MV-4-11 (cell line): ENCODE measurements at regions not wholly inside any gene's neighbourhood (a gene's known extent, or its start where the extent isn't known, plus 50 kb on each side); places are given as distances from the start of the nearest gene placed in this dataset.
"Not testable (repeated sequence)": the region's sequence is repeated elsewhere in the genome, so short reads cannot be mapped to it uniquely, and the experiment has no call there.

Experiments
- DNase-seq: peaks from one replicate; lab custom pipeline; 2025; lab: John Stamatoyannopoulos, UW

DNA sequence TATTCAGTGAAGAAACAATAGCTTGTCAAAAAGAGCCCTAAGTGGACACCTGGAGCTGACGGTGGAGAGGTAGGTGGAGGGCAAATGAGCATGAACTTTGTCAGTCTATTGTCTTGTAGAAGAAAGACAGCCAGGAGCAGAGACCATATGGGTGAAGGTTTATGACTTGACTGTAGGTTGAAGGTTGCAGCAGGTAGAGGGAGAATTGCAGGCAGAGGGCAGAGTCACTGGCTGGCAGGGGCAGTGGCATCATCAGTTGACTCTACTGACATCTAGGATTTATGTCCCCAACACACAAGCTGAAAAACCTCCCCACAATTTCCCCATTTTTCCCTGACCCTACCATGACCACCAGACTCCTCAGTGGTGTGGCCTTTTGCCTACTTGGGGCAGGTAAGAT is 243.6 kb upstream of the PRSS58 start:
- no peak for DNase-seq

GRCh38 chr7:142500366-142500765 is 242.5 kb upstream of the PRSS58 start:
- no peak for DNase-seq

DNA sequence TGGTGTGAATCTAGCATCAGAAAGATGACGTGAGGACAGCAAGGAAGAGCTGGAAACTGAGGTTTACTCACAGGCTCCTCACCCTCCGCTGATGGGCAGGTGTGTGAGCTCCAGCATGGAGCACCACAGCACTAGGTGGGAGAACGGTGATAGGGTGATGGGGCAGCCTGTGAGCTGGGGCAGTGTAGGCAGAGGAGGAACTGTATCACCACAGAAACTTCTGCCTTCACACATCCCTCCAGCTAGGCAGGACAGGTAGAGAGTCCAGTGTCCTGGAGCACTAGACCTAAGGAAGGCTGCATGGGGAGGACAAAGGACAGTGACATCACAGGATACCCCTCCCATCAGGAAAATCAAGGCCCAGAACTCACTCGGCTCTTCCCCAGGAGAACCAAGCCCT is 241.8 kb upstream of the PRSS58 start:
- no peak for DNase-seq

- no peak for DNase-seq
Measured at GRCh38 chr7:142498364-142498763, 240.5 kb upstream of the PRSS58 start.

DNA sequence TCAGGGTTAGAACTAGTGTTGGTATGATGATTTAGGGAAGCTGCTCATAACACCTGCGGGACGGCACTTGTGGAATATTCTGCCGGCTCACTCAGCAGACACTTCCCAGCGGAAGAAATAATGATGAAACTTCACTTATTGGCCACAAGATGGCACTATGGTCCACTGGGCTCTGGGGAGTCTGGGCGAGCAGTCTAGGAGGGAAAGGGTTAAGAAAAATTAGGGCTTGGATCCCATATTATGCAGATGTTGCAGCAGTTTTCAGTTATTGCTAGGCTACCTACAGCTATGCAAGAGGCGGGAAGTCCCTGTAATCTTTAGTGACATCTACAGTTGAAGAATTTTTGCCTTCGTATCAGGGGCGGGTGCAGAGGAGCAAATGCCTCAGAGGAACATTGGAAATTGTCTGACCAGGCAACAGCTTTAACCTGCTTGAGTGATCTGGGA is 238.7 kb upstream of the PRSS58 start:
- peak; percentile 48 for DNase-seq

- DNase-seq = not testable (repeated sequence)
Measured at GRCh38 chr7:142495879-142496278, 238.0 kb upstream of the PRSS58 start.

DNA sequence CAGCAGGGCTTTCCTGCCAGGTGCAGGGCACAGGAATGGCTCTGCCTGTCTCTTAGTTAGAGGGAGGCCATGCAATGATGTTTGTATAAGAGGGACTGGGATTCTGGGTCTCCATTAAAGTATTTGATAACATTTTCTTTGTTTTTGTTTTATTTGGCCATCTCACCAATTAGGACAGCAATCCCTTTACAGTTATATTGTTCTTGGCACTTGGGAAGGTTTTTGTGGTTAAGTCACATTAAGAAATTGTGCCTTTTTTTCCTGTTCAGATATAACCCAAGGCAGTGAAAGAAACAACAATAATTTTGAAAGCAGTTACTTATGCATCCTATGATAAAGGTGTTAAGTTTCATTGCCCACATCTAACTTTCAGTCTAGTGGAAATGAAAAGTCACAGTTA is 237.4 kb upstream of the PRSS58 start:
- DNase-seq = not testable (repeated sequence)

DNA sequence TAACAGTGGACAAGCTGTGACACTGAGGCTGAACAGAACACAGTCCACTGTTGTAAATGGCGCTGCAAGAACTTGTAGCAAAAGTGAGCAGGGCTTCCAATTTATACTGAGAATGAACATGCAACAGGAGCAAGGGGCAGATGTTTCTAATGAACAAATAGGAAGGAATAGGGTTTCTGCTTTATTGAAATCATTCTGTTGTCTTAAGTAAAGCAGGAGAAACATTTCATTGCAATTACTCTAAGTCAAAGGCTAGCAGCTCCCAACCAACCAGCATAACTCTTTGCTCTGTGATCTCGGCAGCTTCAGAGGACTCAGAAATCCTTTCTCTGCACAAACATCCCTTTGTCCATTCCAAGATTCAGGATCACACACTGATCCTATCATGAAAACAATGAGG is 236.2 kb upstream of the PRSS58 start:
- DNase-seq = no peak

- DNase-seq = no peak
Measured at GRCh38 chr7:142488842-142489241, 231.0 kb upstream of the PRSS58 start.

DNA sequence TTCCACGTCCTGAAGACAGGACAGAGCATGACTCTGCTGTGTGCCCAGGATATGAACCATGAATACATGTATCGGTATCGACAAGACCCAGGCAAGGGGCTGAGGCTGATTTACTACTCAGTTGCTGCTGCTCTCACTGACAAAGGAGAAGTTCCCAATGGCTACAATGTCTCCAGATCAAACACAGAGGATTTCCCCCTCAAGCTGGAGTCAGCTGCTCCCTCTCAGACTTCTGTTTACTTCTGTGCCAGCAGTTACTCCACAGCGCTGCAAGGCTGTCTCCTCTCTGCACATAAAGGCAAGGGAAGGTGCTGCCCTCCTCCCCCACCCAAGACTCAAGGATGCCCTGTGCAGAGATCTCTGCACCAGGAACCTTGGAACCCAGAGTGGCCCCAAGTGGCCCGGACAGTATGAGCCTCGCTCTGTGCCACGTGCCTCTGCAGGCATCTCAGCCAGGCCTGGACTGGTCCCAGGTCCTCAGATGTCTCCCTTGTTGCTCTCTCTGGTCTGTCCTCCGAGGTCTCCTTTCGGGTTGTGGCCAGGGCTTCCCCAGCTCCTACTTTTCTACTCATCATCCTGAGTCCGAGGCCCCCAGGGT is 230.3 kb upstream of the PRSS58 start:
- no peak for DNase-seq

GRCh38 chr7:142487565-142487964 is 229.7 kb upstream of the PRSS58 start:
- peak; percentile 17 for DNase-seq

GRCh38 chr7:142487124-142487523 is 229.3 kb upstream of the PRSS58 start:
- no peak for DNase-seq

DNA sequence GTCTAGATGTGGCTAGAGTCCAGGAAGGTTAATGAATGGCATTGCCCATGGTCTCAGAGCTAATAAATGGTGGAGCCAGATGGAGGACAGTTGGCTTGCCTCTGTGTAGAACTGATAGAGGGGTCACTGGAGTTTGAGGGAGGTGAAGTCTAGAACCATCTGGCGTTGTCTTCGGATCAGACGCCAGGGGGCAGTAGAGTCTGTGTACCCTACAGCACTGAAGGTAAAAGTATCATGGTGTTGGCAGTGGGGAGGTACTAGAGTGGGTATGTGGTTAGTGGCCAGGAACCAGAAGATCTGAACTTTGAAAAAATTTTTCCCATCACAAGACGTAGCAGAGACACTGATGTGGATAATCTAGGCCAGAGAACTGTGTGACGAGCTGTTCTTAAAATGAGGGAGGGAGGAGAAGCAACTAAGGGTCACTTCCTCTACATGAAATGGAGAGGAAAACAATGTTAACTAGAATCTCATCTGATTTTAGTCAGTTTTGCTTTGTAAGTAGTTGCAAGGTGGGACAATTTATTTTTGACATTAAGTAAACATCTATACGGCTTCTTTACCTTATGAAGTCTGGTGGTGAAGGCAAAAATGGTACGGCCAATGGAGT is 227.9 kb upstream of the PRSS58 start:
- no peak for DNase-seq

DNA sequence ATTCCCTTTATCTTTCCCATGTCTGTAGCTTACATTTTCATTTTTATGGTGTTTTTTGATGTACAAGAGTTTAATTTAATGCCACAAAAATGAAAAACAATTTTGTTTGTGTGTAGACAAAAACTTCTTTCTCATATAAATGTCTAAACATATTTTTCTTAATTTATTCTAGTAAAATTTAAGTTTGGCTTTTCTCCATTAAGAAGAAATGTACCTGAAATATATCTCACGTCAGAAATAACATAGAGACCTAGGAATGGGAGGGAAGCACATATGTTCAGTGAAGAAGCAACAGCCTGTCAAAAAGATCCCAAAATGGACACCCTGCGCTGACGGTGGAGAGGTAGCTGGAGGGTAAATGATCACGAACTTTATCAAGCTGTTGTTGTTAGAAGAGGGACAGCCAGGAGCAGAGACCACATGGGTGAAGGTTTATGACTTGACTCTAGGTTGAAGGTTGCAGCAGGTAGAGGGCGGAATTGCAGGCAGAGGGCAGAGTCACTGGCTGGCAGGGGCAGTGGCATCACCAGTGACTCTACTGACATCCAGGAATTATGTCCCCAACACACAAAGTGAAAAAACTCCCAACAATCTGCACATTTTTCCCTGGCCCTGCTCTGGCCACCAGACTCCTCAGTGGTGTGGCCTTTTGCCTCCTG is 225.9 kb upstream of the PRSS58 start:
- DNase-seq = no peak

- DNase-seq = peak; percentile 37
Measured at GRCh38 chr7:142482891-142483658, 225.2 kb upstream of the PRSS58 start.

- DNase-seq = no peak
Measured at GRCh38 chr7:142481548-142481947, 223.7 kb upstream of the PRSS58 start.

DNA sequence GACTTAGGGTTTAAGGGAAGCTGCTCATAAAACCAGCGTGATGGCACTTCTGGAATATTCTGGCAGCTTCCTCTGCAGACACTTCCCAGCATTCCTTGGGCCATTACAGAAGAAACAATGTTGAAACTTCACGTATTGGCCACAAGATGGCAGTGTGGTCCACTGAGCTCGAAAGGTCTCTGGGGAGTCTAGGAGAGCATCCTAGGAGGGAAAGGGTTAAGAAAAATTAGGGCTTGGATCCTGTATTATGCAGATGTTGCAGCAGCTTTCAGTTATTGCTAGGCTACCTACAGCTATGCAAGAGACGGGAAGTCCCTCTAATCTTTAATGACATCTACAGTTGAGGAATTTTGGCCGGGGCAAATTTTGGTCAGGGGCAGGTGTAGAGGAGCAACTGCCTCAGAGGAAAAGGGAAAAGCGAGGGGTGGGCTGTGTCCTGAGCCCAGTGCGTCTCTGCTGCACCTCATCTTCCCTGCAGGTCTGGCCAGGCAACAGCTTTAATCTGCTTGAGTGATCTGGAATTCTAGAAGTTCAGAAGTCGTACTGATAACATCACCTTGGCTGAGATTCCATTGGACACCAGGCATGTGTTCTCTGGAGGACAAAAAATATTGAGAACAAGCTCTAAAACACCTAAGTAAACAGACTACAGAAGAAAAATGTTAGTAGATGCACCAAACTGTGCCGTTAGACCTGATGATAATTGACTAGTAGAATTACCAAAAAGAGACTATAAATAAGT is 220.8 kb upstream of the PRSS58 start:
- DNase-seq = peak; percentile 55

DNA sequence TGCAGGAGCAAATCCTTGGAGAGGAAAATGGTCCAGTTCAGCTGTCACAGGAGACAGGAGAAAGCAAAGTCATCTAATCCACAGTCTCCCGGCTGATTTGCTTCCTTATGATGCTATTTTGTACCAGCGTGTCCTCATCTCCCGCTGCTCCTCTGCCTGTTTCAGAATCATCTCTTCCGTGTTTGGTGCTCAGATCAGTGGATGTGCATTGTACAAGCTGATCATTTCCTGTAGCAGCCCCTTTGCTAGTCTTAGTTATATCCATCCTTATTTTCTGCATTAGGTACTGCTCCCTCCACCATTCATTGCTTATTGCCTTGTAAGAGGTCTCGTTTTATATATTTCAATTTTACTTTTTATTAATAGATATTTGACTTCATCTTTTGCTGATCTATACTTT is 219.9 kb upstream of the PRSS58 start:
- DNase-seq = not testable (repeated sequence)

DNA sequence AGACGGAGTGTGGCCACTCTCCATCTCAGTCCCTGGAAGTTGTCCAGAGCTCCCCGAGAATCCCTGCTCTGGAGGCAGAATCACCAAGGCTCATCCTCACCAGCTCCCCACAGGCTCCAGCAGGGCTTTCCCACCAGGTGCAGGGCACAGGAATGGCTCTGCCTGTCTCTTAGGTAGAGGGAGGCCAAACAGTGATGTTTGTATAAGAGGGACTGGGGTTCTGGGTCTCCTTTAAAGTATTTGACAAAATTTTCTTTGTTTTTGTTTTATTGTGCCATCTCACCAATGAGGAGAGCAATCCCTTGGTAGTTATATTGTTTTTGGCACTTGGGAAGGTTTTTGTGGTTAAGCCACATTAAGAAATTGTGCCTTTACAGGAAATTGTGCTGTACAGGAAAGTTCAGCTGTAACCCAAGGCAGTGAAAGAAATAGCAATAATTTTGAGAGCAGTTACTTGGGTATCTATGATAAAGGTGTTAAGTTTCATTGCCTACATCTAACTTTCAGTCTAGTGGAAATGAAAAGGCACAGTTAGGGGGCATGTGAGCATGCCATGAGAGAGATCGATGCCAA is 219.3 kb upstream of the PRSS58 start:
- peak; percentile 13 for DNase-seq

- no peak for DNase-seq
Measured at GRCh38 chr7:142476077-142476476, 218.2 kb upstream of the PRSS58 start.

- no peak for DNase-seq
Measured at GRCh38 chr7:142471820-142472219, 214.0 kb upstream of the PRSS58 start.

GRCh38 chr7:142470544-142470830 is 212.6 kb upstream of the PRSS58 start:
- no peak for DNase-seq
